Liver (tissue), 8 donors: ENCODE measurements at regions not wholly inside any gene's neighbourhood (a gene's known extent, or its start where the extent isn't known, plus 50 kb on each side); places are given as distances from the start of the nearest gene placed in this dataset.

Experiments used
- DNase-seq: peaks from one replicate; pipeline ENCODE4 v3.0.0-alpha.2; 2017; ENCODE audit warnings: low spot score
- H3K27ac ChIP-seq, 2 donors: one replicate each; pipeline ENCODE4 v1.7.0; 2013; ENCODE audit warnings: inconsistent platforms in 2 of 2, low read length in 2 of 2, control low read depth in 1 of 2, low read depth in 1 of 2, mild to moderate bottlenecking in 1 of 2
- H3K27me3 ChIP-seq, 4 donors: one replicate each; pipeline versions ENCODE4 v1.6.1 to v1.7.0; 2013; ENCODE audit warnings: low read length in 3 of 4, inconsistent platforms in 1 of 4, mild to moderate bottlenecking in 1 of 4, moderate library complexity in 1 of 4; ENCODE audit not compliant: control insufficient read depth in 4 of 4, insufficient read depth in 4 of 4
- H3K36me3 ChIP-seq, 4 donors: one replicate each; pipeline versions ENCODE4 v1.6.1 to v1.7.0; 2013; ENCODE audit warnings: low read length in 3 of 4, mild to moderate bottlenecking in 3 of 4, low read depth in 1 of 4, moderate library complexity in 1 of 4; ENCODE audit not compliant: control insufficient read depth in 4 of 4, insufficient read depth in 3 of 4
- H3K4me1 ChIP-seq, 4 donors: one replicate each; pipeline versions ENCODE4 v1.6.1 to v1.7.0; 2013; ENCODE audit warnings: low read length in 3 of 4, mild to moderate bottlenecking in 3 of 4, moderate library complexity in 1 of 4; ENCODE audit not compliant: control insufficient read depth in 4 of 4, insufficient read depth in 4 of 4
- H3K4me3 ChIP-seq, 3 donors: one replicate each; pipeline versions ENCODE4 v1.6.1 to v1.7.0; 2013; ENCODE audit warnings: low read length in 3 of 3, control low read depth in 1 of 3, low read depth in 1 of 3, mild to moderate bottlenecking in 1 of 3
- H3K9ac ChIP-seq, 2 donors: one replicate each; pipeline ENCODE4 v1.7.0; 2013; ENCODE audit warnings: low read length in 2 of 2, mild to moderate bottlenecking in 2 of 2, moderate library complexity in 2 of 2, control low read depth in 1 of 2, low read depth in 1 of 2
- H3K9me3 ChIP-seq, 4 donors: one replicate each; pipeline versions ENCODE4 v1.6.1 to v1.7.0; 2013; ENCODE audit warnings: low read length in 3 of 4; ENCODE audit not compliant: control insufficient read depth in 4 of 4
- ATF3 ChIP-seq: IDR thresholded peaks from 2 replicates; pipeline ENCODE4 v1.6.1; 2016; ENCODE audit warnings: antibody characterized with exemption
- CTCF ChIP-seq: fragments of 150-350 bp; IDR thresholded peaks from 2 replicates; pipeline ENCODE4 v1.5.1; 2017; ENCODE audit warnings: improper control_type of control experiment, low read depth, low read length; ENCODE audit not compliant: missing input control
- EGR1 ChIP-seq, 2 donors: IDR thresholded peaks; 2 replicates each; pipeline ENCODE4 v1.6.1; 2016 to 2018; ENCODE audit warnings: antibody characterized with exemption in 2 of 2, low read depth in 2 of 2
- FOXA1 ChIP-seq: IDR thresholded peaks from 2 replicates; pipeline ENCODE4 v1.6.1; 2016; ENCODE audit warnings: antibody characterized with exemption
- FOXA2 ChIP-seq: IDR thresholded peaks from 2 replicates; pipeline ENCODE4 v1.6.1; 2016; ENCODE audit warnings: antibody characterized with exemption
- GABPA ChIP-seq, 2 donors: IDR thresholded peaks in 1 of 2; conservative IDR thresholded peaks in 1 of 2; 2 replicates each; pipeline ENCODE4 v1.6.1; 2016; ENCODE audit warnings: antibody characterized with exemption in 2 of 2, mild to moderate bottlenecking in 1 of 2, moderate library complexity in 1 of 2
- HNF4A ChIP-seq, 2 donors: conservative IDR thresholded peaks; 2 replicates each; pipeline ENCODE4 v1.6.1; 2016; ENCODE audit warnings: antibody characterized with exemption in 2 of 2, mild to moderate bottlenecking in 2 of 2
- HNF4G ChIP-seq: IDR thresholded peaks from 2 replicates; pipeline ENCODE4 v1.6.1; 2016; ENCODE audit warnings: antibody characterized with exemption
- JUND ChIP-seq, 2 donors: IDR thresholded peaks; 2 replicates each; pipeline ENCODE4 v1.6.1; 2016; ENCODE audit warnings: antibody characterized with exemption in 2 of 2
- MAX ChIP-seq: IDR thresholded peaks from 2 replicates; pipeline ENCODE4 v1.6.1; 2016; ENCODE audit warnings: antibody characterized with exemption
- NR2F2 ChIP-seq: IDR thresholded peaks from 2 replicates; pipeline ENCODE4 v1.6.1; 2016; ENCODE audit warnings: antibody characterized with exemption
- RAD21 ChIP-seq, 2 donors: IDR thresholded peaks; 2 replicates each; pipeline ENCODE4 v1.6.1; 2016; ENCODE audit warnings: antibody characterized with exemption in 2 of 2, mild to moderate bottlenecking in 2 of 2
- REST ChIP-seq: IDR thresholded peaks from 2 replicates; pipeline ENCODE4 v1.6.1; 2016; ENCODE audit warnings: antibody characterized with exemption, mild to moderate bottlenecking
- RXRA ChIP-seq, 2 donors: IDR thresholded peaks; 2 replicates each; pipeline ENCODE4 v1.6.1; 2017 to 2018; ENCODE audit warnings: antibody characterized with exemption in 2 of 2, mild to moderate bottlenecking in 1 of 2
- SP1 ChIP-seq: IDR thresholded peaks from 2 replicates; pipeline ENCODE4 v1.6.1; 2018; ENCODE audit warnings: antibody characterized with exemption, mild to moderate bottlenecking
- TAF1 ChIP-seq: conservative IDR thresholded peaks from 2 replicates; pipeline ENCODE4 v1.6.1; 2016; ENCODE audit warnings: antibody characterized with exemption, mild to moderate bottlenecking
- YY1 ChIP-seq: IDR thresholded peaks from 2 replicates; pipeline ENCODE4 v1.6.1; 2016; ENCODE audit warnings: antibody characterized with exemption, mild to moderate bottlenecking
- ZBTB33 ChIP-seq: IDR thresholded peaks from 2 replicates; pipeline ENCODE4 v1.6.1; 2016; ENCODE audit warnings: antibody characterized with exemption
- WGBS: extraction: QIAGEN DNeasy Blood & Tissue Kit; methylation state at CpG from one replicate; pipeline ENCODE4 v1.1.7; 2013; 5-methylcytosine and 5-hydroxymethylcytosine counted together
- donor health status: healthy.
- donor health status: healthy.
- donor health status: healthy.
- donor health status: healthy.
- donor health status: healthy.

GRCh38 chr12:89289720-89290119 is 62.6 kb downstream of the DUSP6 start:
- Histone ChIP-seq H3K9ac (no peak overlapping the region), H3K9me3 (no peaks in the 10 kb centered on the region), H3K27me3 (no peaks in the 10 kb centered on the region), H3K4me1 (no peaks in the 10 kb centered on the region), H3K4me3 (no peak overlapping the region), H3K27ac (no peak overlapping the region), H3K36me3 (no peaks in the 10 kb centered on the region)
- TF ChIP-seq HNF4A (conservative IDR thresholded peaks at IDR 0.05) (no peak), NR2F2 (no peak), YY1 (no peak), ZBTB33 (no peak), FOXA2 (no peak), TAF1 (no peak), GABPA (IDR thresholded peaks at IDR 0.05 in 1 of 2, conservative IDR thresholded peaks at IDR 0.05 in 1 of 2) (no peak), RXRA (IDR thresholded peaks at IDR 0.05) (no peak), ATF3 (no peak), REST (no peak), CTCF (no peak), MAX (no peak), SP1 (no peak), JUND (IDR thresholded peaks at IDR 0.05) (no peak), EGR1 (IDR thresholded peaks at IDR 0.05; ENCODE audit: low read depth in 2 of 2) (no peak), RAD21 (IDR thresholded peaks at IDR 0.05) (no peak), FOXA1 (no peak), HNF4G (no peak)
- DNase-seq: no peak
- 96% methylated on average over 1 of the region's 1 CpG for WGBS

GRCh38 chr12:89288959-89289358 is 63.3 kb downstream of the DUSP6 start:
- Histone ChIP-seq H3K27me3 (no peaks in the 10 kb centered on the region), H3K9me3 (no peaks in the 10 kb centered on the region), H3K36me3 (no peaks in the 10 kb centered on the region), H3K9ac (no peak overlapping the region), H3K27ac (no peak overlapping the region), H3K4me1 (no peaks in the 10 kb centered on the region), H3K4me3 (no peak overlapping the region)
- DNase-seq: no peak
- TF ChIP-seq RXRA (IDR thresholded peaks at IDR 0.05) (no peak), NR2F2 (no peak), REST (no peak), MAX (no peak), EGR1 (IDR thresholded peaks at IDR 0.05; ENCODE audit: low read depth in 2 of 2) (no peak), SP1 (no peak), JUND (IDR thresholded peaks at IDR 0.05) (no peak), CTCF (no peak), YY1 (no peak), HNF4A (conservative IDR thresholded peaks at IDR 0.05) (no peak), RAD21 (IDR thresholded peaks at IDR 0.05) (no peak), HNF4G (no peak), FOXA1 (no peak), GABPA (IDR thresholded peaks at IDR 0.05 in 1 of 2, conservative IDR thresholded peaks at IDR 0.05 in 1 of 2) (no peak)
